ENCODE measurements at regions not wholly inside any gene's neighbourhood (a gene's known extent, or its start where the extent isn't known, plus 50 kb on each side); places are given as distances from the start of the nearest gene placed in this dataset.

GRCh38 chr9:38126730-38127129 is 57.7 kb upstream of the SHB start:
- TF ChIP-seq CTCF (IDR thresholded peaks at IDR 0.05), result no peak
- TF ChIP-seq POLR2A (IDR thresholded peaks at IDR 0.05; ENCODE audit: low read depth), result no peak
- no peak for TF ChIP-seq EP300 (IDR thresholded peaks at IDR 0.05)
- TF ChIP-seq POLR2AphosphoS5 (IDR thresholded peaks at IDR 0.05), result no peak
